IPS-15b (cell line): ENCODE measurements at regions not wholly inside any gene's neighbourhood (a gene's known extent, or its start where the extent isn't known, plus 50 kb on each side); places are given as distances from the start of the nearest gene placed in this dataset.
"Not testable (repeated sequence)": the region's sequence is repeated elsewhere in the genome, so short reads cannot be mapped to it uniquely, and the experiment has no call there.

Source experiments
- H3K27me3 ChIP-seq: one replicate; pipeline ENCODE4 v1.6.1; 2013; ENCODE audit warnings: low read length; ENCODE audit not compliant: control insufficient read depth, insufficient read depth
- H3K36me3 ChIP-seq: one replicate; pipeline ENCODE4 v1.6.1; 2013; ENCODE audit warnings: low read length; ENCODE audit not compliant: control insufficient read depth, insufficient read depth
- H3K4me1 ChIP-seq: one replicate; pipeline ENCODE4 v1.6.1; 2013; ENCODE audit warnings: mild to moderate bottlenecking, low read length; ENCODE audit not compliant: control insufficient read depth, insufficient read depth
- H3K4me3 ChIP-seq: one replicate; pipeline ENCODE4 v1.5.1; 2013; ENCODE audit warnings: low read depth, low read length
- H3K9ac ChIP-seq: one replicate; pipeline ENCODE4 v1.6.1; 2013; ENCODE audit warnings: low read depth, mild to moderate bottlenecking, low read length
- H3K9me3 ChIP-seq: one replicate; pipeline ENCODE4 v1.6.1; 2013; ENCODE audit warnings: mild to moderate bottlenecking, low read length; ENCODE audit not compliant: control insufficient read depth, insufficient read depth

DNA sequence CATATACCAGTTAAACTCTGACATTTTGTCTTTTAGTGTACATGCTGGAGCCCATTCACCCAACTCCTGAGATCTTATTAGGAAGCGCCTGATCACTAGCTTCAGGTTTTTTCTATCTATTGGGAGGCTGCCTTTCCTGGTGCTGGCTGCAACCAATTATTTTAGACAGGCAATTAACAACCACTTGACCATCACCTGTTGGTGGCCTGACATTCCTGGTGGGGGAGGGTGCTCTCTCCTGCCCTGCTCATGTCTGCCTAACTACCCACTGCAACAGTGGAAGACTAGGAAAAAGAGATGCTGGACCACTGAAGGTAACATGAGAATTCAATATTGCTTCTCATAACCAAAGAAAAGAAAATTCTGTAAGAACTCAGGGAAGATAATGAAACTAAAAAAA, 190.3 kb upstream of the GRM3 start:
- no peak overlapping the region for H3K4me3 ChIP-seq
- H3K27me3 ChIP-seq, result no peaks in the 10 kb centered on the region
- H3K9ac ChIP-seq, result no peak overlapping the region
- H3K36me3 ChIP-seq, result no peaks in the 10 kb centered on the region
- H3K4me1 ChIP-seq, result peaks cover 15% of the 10 kb centered on the region
- H3K9me3 ChIP-seq, result no peaks in the 10 kb centered on the region

DNA sequence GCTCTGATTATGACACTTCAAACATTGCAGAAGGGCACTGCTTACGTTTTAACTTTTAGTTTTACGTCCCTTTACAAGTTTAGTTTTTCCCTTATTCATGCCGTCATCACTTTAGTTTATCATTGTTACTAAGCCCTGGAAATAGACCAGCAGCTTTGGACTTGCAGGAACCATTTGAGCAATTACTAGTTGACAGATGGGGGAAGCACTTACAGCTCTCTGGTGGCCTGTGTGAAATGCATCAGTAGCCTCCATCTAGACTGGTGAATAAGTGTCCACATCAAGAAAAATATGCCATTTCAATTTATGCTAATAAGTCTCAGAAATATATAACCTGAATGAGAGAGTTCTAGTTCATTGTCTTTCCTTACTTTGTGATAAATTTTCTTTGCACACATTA, 194.9 kb upstream of the GRM3 start:
- Histone ChIP-seq H3K9me3 (no peaks in the 10 kb centered on the region), H3K36me3 (no peaks in the 10 kb centered on the region), H3K9ac (no peak overlapping the region), H3K27me3 (no peaks in the 10 kb centered on the region), H3K4me1 (no peaks in the 10 kb centered on the region), H3K4me3 (no peak overlapping the region)

DNA sequence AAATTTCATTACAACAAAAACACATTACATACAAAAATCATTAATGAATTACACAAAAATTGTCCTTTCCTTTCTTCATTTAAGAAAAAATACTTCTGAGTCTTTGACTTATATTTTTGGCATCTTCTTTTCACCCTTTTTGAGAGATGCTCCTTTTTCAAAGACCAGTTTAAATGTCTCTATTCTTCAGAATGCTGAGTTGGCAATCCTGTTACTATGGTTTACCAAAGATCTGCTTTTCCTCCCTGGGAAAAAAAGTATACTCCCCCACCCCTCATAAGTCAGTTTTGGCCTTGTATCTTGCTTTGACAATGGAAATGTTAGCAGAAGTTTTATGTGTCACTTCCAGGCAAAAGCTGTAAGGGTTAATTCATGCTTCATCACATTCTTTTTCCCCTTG, 198.4 kb upstream of the GRM3 start:
- Histone ChIP-seq H3K9ac (no peak overlapping the region), H3K4me3 (no peak overlapping the region), H3K36me3 (no peaks in the 10 kb centered on the region), H3K4me1 (no peaks in the 10 kb centered on the region), H3K27me3 (no peaks in the 10 kb centered on the region), H3K9me3 (no peaks in the 10 kb centered on the region)

DNA sequence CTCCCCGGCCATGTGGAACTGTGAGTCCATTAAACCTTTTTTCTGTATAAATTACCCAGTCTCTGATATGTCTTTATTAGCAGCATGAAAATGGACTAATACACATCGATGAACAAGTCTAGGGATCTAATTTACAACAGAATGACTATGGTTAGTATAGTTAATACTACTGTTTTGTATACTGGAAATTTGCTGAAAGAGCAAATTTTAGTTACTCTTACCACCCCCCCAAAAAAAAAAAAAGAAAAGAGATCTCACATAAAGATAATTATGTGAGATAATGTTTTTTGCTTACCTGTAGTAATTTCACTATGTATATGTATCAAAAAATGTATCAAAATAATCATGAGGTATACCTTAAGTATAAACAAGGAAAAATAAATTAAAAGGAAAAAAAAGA, 199.5 kb upstream of the GRM3 start:
- no peaks in the 10 kb centered on the region for H3K27me3 ChIP-seq
- H3K4me1 ChIP-seq, result no peaks in the 10 kb centered on the region
- no peak overlapping the region for H3K9ac ChIP-seq
- H3K9me3 ChIP-seq, result no peaks in the 10 kb centered on the region
- no peak overlapping the region for H3K4me3 ChIP-seq
- no peaks in the 10 kb centered on the region for H3K36me3 ChIP-seq

DNA sequence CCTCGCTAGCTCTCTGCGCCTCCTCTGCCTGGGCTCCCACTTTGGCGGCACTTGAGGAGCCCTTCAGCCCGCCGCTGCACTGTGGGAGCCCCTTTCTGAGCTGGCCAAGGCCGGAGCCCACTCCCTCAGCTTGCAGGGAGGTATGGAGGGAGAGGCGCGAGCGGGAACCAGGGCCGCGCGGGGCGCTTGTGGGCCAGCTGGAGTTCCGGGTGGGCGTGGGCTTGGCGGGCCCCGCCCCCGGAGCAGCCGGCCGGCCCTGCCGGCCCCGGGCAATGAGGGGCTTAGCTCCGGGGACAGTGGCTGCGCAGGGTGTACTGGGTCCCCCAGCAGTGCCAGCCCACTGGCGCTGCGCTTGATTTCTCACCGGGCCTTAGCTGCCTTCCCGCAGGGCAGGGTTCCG, 203.3 kb upstream of the GRM3 start:
- H3K9ac ChIP-seq, H3K9me3 ChIP-seq, H3K27me3 ChIP-seq, H3K4me3 ChIP-seq, H3K36me3 ChIP-seq, H3K4me1 ChIP-seq: not testable (repeated sequence)

DNA sequence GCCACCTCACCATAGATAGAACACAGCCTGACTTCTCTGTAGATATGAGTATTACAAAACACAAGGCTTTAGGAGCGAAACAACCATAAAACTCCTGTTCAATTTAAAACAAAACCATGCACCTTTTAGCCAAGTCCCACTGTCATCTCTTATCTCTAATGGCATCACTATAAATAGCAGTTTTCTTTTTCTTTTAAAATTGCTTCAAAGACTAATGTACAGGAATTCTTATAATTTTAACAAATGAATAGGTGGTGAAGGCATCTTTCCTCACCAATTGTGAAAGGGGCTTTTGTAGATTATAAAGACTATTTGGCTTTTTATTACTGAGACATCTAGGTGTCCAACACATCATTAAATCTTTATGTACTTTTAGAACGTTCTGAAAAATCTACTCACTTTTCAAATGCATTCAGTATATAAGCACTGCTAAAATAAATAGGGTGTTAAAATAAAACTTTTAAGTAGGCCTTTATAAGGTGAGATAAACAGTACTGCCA, 205.7 kb upstream of the GRM3 start:
- Histone ChIP-seq H3K9ac (no peak overlapping the region), H3K27me3 (no peaks in the 10 kb centered on the region)

DNA sequence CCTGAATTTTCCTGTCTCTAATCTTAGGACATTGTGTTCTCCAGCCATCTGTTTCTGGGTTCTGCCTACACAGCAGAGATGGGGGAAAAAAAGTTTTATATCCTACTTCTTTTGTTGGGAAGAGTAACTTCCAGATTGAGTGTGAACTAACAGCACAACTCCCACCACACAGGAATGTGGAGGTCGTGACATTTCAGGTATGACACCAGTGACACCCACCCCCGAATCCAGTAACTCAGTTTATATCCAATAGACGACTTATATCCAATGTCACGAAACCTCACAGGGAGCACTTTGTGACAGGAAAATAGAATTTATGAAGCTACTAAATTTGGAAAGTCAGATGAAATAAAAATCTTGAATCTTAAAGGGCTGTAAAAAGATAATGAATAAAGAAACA, 211.9 kb upstream of the GRM3 start:
- Histone ChIP-seq H3K36me3 (no peaks in the 10 kb centered on the region), H3K27me3 (no peaks in the 10 kb centered on the region), H3K4me1 (no peaks in the 10 kb centered on the region), H3K9me3 (no peaks in the 10 kb centered on the region), H3K9ac (no peak overlapping the region), H3K4me3 (no peak overlapping the region)

More for the DNA sequence above, 205.7 kb upstream of the GRM3 start:
- no peaks in the 10 kb centered on the region for H3K36me3 ChIP-seq
- H3K4me3 ChIP-seq, result no peak overlapping the region
- no peaks in the 10 kb centered on the region for H3K4me1 ChIP-seq
- H3K9me3 ChIP-seq, result no peaks in the 10 kb centered on the region

DNA sequence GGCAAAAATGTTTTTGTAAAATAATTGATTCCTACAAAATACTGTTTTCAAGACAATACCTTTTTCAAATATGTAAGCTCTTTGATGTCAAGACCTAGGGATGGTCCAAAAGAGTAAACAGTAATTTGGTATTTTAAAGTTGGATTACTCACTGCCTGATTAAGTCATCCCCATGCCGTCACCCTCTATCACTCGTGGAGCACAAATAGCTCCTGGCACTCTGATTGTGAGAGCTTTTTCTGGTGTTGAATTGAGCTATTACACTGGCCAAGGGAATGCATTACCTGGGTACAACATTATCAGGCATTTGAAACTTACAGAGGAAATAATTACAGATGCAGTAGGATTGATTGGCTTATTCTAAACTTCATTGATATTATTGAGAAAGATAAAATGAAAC, 231.9 kb upstream of the GRM3 start:
- Histone ChIP-seq H3K36me3 (no peaks in the 10 kb centered on the region), H3K9me3 (no peaks in the 10 kb centered on the region), H3K4me3 (no peak overlapping the region), H3K27me3 (no peaks in the 10 kb centered on the region), H3K9ac (no peak overlapping the region), H3K4me1 (no peaks in the 10 kb centered on the region)

DNA sequence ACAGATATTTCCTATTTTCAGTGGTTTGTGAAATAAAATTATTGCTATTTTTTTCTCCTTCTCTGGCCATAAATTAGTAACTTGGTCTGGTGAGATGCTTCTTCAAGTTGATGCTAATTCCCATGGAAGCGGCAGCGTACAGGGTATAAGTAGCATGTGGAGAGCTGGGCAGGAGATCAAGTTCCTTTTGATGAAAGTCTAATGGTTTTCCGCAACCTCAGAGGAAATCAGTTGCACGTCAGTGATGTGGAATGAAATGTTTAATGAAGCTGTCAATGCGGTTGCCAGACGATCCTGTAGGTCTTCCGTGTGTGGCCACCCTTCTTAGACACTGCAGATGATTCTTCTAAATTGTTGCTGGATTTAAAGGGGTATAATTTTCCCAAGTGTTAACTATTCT, 236.4 kb upstream of the GRM3 start:
- H3K9ac ChIP-seq, result no peak overlapping the region
- no peaks in the 10 kb centered on the region for H3K9me3 ChIP-seq
- H3K36me3 ChIP-seq, result no peaks in the 10 kb centered on the region
- H3K4me1 ChIP-seq, result no peaks in the 10 kb centered on the region
- no peaks in the 10 kb centered on the region for H3K27me3 ChIP-seq
- H3K4me3 ChIP-seq, result no peak overlapping the region

DNA sequence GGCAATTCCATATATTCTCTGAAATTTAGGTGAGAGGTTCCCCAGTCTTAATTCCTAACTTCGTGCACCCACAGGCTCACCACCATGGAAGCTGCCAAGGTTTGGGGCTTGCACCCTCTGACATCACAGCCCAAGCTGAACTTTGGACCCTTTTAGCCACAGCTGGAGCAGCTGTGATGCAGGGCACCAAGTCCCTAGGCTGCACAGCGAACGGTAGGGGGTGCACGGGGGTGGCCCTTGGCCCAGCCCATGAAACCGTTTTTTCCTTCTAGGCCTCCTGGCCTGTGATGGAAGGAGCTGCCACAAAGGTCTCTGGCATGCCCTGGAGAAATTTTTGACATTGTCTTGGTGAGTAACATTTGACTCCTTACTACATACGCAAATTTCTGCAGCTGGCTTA, 251.9 kb upstream of the GRM3 start:
- Histone ChIP-seq H3K4me1 (no peaks in the 10 kb centered on the region), H3K27me3 (no peaks in the 10 kb centered on the region), H3K36me3 (no peaks in the 10 kb centered on the region), H3K9me3 (peaks cover 9% of the 10 kb centered on the region), H3K9ac (no peak overlapping the region), H3K4me3 (no peak overlapping the region)

DNA sequence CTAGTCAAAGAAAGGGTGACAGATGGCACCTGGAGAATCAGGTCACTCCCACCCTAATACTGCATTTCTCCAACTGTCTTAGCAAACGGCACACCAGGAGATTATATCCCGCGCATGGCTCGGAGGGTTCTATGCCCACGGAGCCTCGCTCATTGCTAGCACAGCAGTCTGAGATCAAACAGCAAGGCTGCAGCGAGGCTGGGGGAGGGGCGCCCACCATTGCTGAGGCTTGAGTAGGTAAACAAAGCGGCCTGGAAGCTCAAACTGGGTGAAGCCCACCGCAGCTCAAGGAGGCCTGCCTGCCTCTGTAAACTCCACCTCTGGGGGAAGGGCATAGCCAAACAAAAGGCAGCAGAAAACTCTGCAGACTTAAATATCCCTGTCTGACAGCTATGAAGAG, 268.1 kb upstream of the GRM3 start:
- H3K27me3 ChIP-seq, H3K4me1 ChIP-seq, H3K9me3 ChIP-seq, H3K4me3 ChIP-seq, H3K9ac ChIP-seq, H3K36me3 ChIP-seq: not testable (repeated sequence)

DNA sequence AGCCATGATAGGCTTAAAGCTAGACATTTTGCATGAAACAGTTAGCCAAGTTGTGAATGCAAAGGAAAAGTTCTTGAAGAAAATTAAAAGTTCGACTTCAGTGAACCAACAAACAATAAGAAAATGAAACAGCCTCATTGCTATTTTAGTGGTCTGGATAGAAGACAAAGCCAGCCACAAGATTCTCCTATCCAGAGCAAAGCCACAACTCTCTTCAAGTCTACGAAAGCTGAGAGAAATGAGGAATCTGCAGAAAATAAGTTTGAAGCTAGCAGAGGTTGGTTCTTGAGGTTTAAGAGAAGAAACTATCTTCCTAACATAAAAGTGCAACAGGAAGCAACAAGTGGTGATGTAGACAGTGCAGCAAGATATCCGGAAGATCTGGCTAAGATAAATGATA, 271.4 kb upstream of the GRM3 start:
- H3K4me1 ChIP-seq, result no peaks in the 10 kb centered on the region
- H3K36me3 ChIP-seq, result no peaks in the 10 kb centered on the region
- H3K9me3 ChIP-seq, result no peaks in the 10 kb centered on the region
- no peaks in the 10 kb centered on the region for H3K27me3 ChIP-seq
- no peak overlapping the region for H3K9ac ChIP-seq
- no peak overlapping the region for H3K4me3 ChIP-seq

DNA sequence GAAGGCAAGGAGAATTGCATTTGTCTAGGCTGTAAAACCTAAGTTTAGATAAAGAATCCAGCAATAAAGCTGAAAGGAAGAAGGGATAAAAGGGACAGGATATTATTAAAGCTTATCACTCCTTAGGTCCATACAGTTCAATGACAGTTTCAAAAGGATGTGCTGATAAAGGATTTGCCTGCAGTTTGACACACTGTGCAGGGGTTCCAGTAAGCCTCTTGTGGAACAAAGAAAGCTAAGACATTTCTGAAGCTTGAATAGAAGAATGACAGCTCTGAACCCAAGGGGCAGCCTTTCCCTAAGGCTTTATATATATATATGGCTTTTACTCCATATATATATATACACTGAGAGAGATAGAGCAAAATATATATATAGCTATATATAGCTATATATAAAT, 276.8 kb upstream of the GRM3 start:
- no peaks in the 10 kb centered on the region for H3K4me1 ChIP-seq
- no peak overlapping the region for H3K9ac ChIP-seq
- no peaks in the 10 kb centered on the region for H3K36me3 ChIP-seq

More for the DNA sequence above, 276.8 kb upstream of the GRM3 start:
- H3K9me3 ChIP-seq, result no peaks in the 10 kb centered on the region
- no peak overlapping the region for H3K4me3 ChIP-seq
- no peaks in the 10 kb centered on the region for H3K27me3 ChIP-seq
